Adrenal gland (tissue), 5 donors: ENCODE measurements at regions not wholly inside any gene's neighbourhood (a gene's known extent, or its start where the extent isn't known, plus 50 kb on each side); places are given as distances from the start of the nearest gene placed in this dataset.

Source experiments
- CTCF ChIP-seq, 6 experiments: fragments of 450-650 bp in 4 of 6; fragments of 200-600 bp in 2 of 6; sonication (generic) in 1 of 6; IDR thresholded peaks; 1 replicate in 5 of 6; 2 replicates in 1 of 6; pipeline versions ENCODE4 v1.5.1 to v1.8.0; 2016 to 2021; ENCODE audit warnings: antibody characterized with exemption in 6 of 6, mild to moderate bottlenecking in 2 of 6, moderate library complexity in 1 of 6
- POLR2A ChIP-seq, 2 donors: fragments of 450-650 bp; IDR thresholded peaks; one replicate each; pipeline ENCODE4 v1.6.1; 2017; ENCODE audit warnings: antibody characterized with exemption in 2 of 2, mild to moderate bottlenecking in 2 of 2, moderate library complexity in 1 of 2
- donor health status: DM: no; HTN: no; CAD: no.

- TF ChIP-seq CTCF (IDR thresholded peaks at IDR 0.05), result no peak
- TF ChIP-seq POLR2A (IDR thresholded peaks at IDR 0.05), result no peak
Measured at GRCh38 chrX:45806410-45807121, 605.9 kb upstream of the DIPK2B start.
